22Rv1 (cell line): ENCODE measurements at regions not wholly inside any gene's neighbourhood (a gene's known extent, or its start where the extent isn't known, plus 50 kb on each side); places are given as distances from the start of the nearest gene placed in this dataset.

Experiments used
- ZFX ChIP-seq: fragments of 450-650 bp; IDR thresholded peaks from 2 replicates; pipeline ENCODE4 v1.6.1; 2017; ENCODE audit warnings: antibody characterized with exemption, borderline replicate concordance
- TF ChIP-seq, protein P1 (sequence below): fragments of 450-650 bp; IDR thresholded peaks from 2 replicates; pipeline ENCODE4 v1.5.1; 2017; ENCODE audit warnings: mild to moderate bottlenecking

DNA sequence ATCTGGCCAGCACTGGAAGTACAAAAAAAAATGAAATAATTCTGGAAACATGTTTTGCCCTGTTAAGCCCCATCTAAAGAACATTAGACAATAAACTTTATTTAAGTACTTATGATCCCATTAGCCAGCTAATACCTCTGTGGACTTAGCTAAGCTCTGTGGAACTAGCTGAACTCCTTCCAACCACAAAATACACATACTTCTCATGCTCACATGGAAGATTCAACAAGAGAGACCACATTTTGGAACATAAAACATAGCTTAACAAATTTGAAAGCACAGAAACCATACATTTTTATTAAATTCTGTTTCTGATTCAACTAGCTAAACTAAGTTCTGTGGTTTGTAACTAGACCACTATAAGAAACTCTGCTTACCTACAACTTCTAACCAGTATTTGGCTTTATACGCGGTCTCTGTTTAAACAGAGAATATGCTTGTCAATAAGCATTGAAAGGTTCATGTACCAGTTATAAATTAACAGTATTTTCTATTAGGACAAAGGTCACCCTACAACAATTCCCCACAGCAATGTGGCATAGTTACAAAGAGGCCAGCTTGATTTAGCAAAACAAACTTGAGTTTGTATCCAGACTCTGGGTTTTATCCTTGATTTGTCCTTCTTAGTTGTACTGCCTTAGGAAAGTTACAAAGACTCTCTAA lies 300.1 kb downstream of the C12orf50 start:
- TF ChIP-seq, protein P1, sequence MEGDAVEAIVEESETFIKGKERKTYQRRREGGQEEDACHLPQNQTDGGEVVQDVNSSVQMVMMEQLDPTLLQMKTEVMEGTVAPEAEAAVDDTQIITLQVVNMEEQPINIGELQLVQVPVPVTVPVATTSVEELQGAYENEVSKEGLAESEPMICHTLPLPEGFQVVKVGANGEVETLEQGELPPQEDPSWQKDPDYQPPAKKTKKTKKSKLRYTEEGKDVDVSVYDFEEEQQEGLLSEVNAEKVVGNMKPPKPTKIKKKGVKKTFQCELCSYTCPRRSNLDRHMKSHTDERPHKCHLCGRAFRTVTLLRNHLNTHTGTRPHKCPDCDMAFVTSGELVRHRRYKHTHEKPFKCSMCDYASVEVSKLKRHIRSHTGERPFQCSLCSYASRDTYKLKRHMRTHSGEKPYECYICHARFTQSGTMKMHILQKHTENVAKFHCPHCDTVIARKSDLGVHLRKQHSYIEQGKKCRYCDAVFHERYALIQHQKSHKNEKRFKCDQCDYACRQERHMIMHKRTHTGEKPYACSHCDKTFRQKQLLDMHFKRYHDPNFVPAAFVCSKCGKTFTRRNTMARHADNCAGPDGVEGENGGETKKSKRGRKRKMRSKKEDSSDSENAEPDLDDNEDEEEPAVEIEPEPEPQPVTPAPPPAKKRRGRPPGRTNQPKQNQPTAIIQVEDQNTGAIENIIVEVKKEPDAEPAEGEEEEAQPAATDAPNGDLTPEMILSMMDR: no peak
- no peak for TF ChIP-seq ZFX
